Activated CD8-positive, alpha-beta T cell treated with anti-CD3 and anti-CD28 coated beads, Interleukin-2, amount 10 ng/mL, durations not matched to agents 7 days and 5 days (primary cell): ENCODE measurements at regions not wholly inside any gene's neighbourhood (a gene's known extent, or its start where the extent isn't known, plus 50 kb on each side); places are given as distances from the start of the nearest gene placed in this dataset.

Experiments
- ATAC-seq: fragments of 150-1000 bp; cut with Tn5 transposase; one replicate; pipeline ENCODE4 v1.10.0; 2021; ENCODE audit warnings: moderate library complexity
- CTCF ChIA-PET: fragments of 350-600 bp; sonication (Branson Sonifier 250); formaldehyde crosslinking; loops from one replicate; lab custom pipeline; 2021; ENCODE audit warnings: antibody characterized with exemption; lab: Charles Lee
- POLR2A ChIA-PET: fragments of 350-600 bp; sonication (Branson Sonifier 250); formaldehyde crosslinking; loops from one replicate; lab custom pipeline; 2021; ENCODE audit warnings: antibody characterized with exemption; lab: Charles Lee
- DNase-seq: peaks from one replicate; pipeline ENCODE4 v3.0.0-alpha.2; 2020
- H3K27ac Mint-ChIP-seq: one replicate; pipeline ENCODE4 v1.8.0; 2021; ENCODE audit warnings: mild to moderate bottlenecking, mixed read lengths
- H3K27me3 Mint-ChIP-seq: one replicate; pipeline ENCODE4 v1.8.0; 2021; ENCODE audit warnings: low read depth, mixed read lengths
- H3K36me3 Mint-ChIP-seq: one replicate; pipeline ENCODE4 v1.8.0; 2021; ENCODE audit warnings: low read depth, mixed read lengths
- H3K4me1 Mint-ChIP-seq: one replicate; pipeline ENCODE4 v1.8.0; 2021; ENCODE audit warnings: low read depth, mixed read lengths
- H3K4me3 Mint-ChIP-seq: one replicate; pipeline ENCODE4 v1.8.0; 2021; ENCODE audit warnings: mild to moderate bottlenecking, mixed read lengths
- H3K9me3 Mint-ChIP-seq: one replicate; pipeline ENCODE4 v1.8.0; 2022; ENCODE audit warnings: mixed read lengths; ENCODE audit not compliant: insufficient read depth

- Mint-ChIP-seq H3K4me1 (no peaks in the 10 kb centered on the region), H3K27me3 (no peaks in the 10 kb centered on the region), H3K27ac (no peak overlapping the region), H3K9me3 (no peaks in the 10 kb centered on the region), H3K4me3 (no peak overlapping the region), H3K36me3 (no peaks in the 10 kb centered on the region)
- ATAC-seq (no peak), DNase-seq (no peak)
- ChIA-PET CTCF (no interaction called here), POLR2A (no interaction called here)
Measured at GRCh38 chr12:126061777-126062176, 996.5 kb downstream of the AACS start.

DNA sequence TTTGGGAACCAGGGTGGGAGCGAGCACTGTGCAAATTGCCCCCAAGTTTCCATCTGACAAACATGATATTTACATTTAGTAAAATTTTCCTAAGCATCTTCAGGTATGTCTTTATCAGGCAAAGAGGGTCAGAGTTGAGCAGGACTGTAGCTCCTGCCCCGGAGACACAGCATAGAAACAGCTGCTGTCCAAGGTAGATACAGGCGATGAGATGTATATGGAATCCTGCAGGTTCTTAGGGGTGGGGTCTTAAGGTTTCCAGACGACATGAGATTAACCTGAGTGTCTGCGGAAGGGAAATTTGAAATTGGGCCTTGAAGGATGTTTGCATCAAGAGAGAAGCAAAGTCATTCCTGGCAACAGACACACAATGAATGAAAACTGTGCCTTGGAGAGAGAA lies 998.8 kb downstream of the AACS start:
- POLR2A ChIA-PET, result no interaction called here
- Mint-ChIP-seq H3K4me3 (no peak overlapping the region), H3K27ac (no peak overlapping the region), H3K4me1 (no peaks in the 10 kb centered on the region), H3K9me3 (no peaks in the 10 kb centered on the region), H3K36me3 (no peaks in the 10 kb centered on the region), H3K27me3 (no peaks in the 10 kb centered on the region)
- DNase-seq, result no peak
- CTCF ChIA-PET, result no interaction called here
- ATAC-seq, result no peak

GRCh38 chr12:126067626-126068329 lies 1002.5 kb downstream of the AACS start:
- ATAC-seq (no peak), DNase-seq (no peak)
- Mint-ChIP-seq H3K4me1 (no peaks in the 10 kb centered on the region), H3K36me3 (no peaks in the 10 kb centered on the region), H3K27me3 (no peaks in the 10 kb centered on the region), H3K27ac (no peak overlapping the region), H3K4me3 (no peak overlapping the region), H3K9me3 (no peaks in the 10 kb centered on the region)
- POLR2A ChIA-PET, result no interaction called here
- CTCF ChIA-PET, result interaction anchor here (0.8 to 3.0 kb wide), 3 partner anchors 11 to 807 kb away, joined by 3 to 17 read pairs (median 3); no protein-coding TSS in a partner anchor

- Mint-ChIP-seq H3K4me3 (no peak overlapping the region), H3K4me1 (no peaks in the 10 kb centered on the region), H3K27ac (no peak overlapping the region), H3K36me3 (no peaks in the 10 kb centered on the region), H3K9me3 (no peaks in the 10 kb centered on the region), H3K27me3 (no peaks in the 10 kb centered on the region)
- ChIA-PET POLR2A (no interaction called here), CTCF (interaction anchor here (0.6 to 3.0 kb wide), 5 partner anchors 10 to 1298 kb away, joined by 3 to 17 read pairs (median 4); no protein-coding TSS in a partner anchor)
- ATAC-seq (no peak), DNase-seq (peak; percentile 63)
Measured at GRCh38 chr12:126069549-126070165, 1004.4 kb downstream of the AACS start.

DNA sequence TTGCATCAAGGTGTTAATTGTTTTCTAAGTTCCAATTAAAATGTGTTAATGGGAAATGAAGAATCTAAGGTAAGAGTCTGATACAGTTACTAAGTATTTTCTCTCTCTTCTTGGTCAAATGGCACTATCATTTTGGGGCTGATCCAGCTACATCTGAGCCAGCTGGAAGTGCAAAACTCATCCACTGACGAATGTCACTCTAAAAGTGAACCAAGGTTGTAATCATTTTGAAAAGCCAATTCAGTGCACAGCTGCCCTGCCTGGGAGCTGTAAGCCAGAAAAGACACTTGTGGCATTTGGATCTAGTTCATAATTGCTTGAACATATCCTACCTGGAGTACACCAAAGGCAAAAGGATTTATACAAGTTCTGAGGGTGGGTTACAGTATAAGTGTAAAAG lies 1011.3 kb downstream of the AACS start:
- POLR2A ChIA-PET, result no interaction called here
- CTCF ChIA-PET, result no interaction called here
- no peaks in the 10 kb centered on the region for H3K9me3 Mint-ChIP-seq
- H3K27me3 Mint-ChIP-seq, result no peaks in the 10 kb centered on the region
- DNase-seq (no peak), ATAC-seq (no peak)
- H3K4me1 Mint-ChIP-seq, result no peaks in the 10 kb centered on the region
- H3K4me3 Mint-ChIP-seq, result no peak overlapping the region
- no peaks in the 10 kb centered on the region for H3K36me3 Mint-ChIP-seq
- H3K27ac Mint-ChIP-seq, result no peak overlapping the region

DNA sequence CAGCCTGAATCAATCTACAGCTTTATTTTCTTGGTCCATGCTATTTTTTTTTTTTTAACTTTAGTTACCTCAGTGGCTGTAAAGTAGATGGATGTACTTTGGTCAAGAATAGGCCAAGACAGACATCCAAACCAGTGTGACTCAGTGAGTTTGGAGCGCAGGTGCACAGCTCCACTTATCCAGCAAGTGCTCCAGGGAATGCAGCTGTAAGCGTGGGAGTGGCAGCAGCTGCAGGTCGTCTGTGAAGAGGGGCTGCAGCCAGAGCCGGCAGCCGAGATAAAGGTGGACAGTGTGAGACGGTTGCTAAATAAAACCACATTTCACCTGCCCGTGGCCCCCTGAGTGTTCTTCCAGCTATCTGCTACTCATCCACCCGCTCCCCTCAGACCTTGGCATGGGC lies 1018.7 kb downstream of the AACS start:
- POLR2A ChIA-PET, result no interaction called here
- H3K36me3 Mint-ChIP-seq, result no peaks in the 10 kb centered on the region

DNA sequence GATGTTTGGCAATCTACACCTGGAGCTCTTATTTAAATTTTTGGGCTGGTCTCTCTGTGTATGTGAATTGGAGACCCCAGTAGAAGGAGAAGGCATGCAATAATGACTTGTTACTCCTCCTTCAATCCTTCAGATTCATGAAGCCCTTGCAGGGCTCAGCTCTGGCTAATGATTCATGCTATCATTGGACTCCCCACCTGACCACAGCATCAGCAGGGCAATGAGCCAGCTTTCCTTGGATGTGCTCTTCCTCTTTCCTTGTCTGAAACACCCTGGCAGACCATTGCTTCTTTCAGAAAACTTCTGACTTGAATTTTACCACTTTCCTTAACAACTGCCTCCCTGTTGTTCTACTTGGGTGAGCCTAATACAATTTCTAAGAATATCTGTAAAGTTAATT lies 1019.2 kb downstream of the AACS start:
- Mint-ChIP-seq H3K9me3 (no peaks in the 10 kb centered on the region), H3K4me3 (no peak overlapping the region), H3K27ac (no peak overlapping the region), H3K36me3 (no peaks in the 10 kb centered on the region), H3K4me1 (no peaks in the 10 kb centered on the region), H3K27me3 (no peaks in the 10 kb centered on the region)
- POLR2A ChIA-PET, result no interaction called here
- CTCF ChIA-PET, result no interaction called here
- DNase-seq, result no peak
- no peak for ATAC-seq

More for the DNA sequence above, 1018.7 kb downstream of the AACS start:
- no peaks in the 10 kb centered on the region for H3K4me1 Mint-ChIP-seq
- H3K4me3 Mint-ChIP-seq, result no peak overlapping the region
- ATAC-seq (no peak), DNase-seq (no peak)
- H3K27ac Mint-ChIP-seq, result no peak overlapping the region
- H3K27me3 Mint-ChIP-seq, result no peaks in the 10 kb centered on the region
- no peaks in the 10 kb centered on the region for H3K9me3 Mint-ChIP-seq
- CTCF ChIA-PET, result no interaction called here

DNA sequence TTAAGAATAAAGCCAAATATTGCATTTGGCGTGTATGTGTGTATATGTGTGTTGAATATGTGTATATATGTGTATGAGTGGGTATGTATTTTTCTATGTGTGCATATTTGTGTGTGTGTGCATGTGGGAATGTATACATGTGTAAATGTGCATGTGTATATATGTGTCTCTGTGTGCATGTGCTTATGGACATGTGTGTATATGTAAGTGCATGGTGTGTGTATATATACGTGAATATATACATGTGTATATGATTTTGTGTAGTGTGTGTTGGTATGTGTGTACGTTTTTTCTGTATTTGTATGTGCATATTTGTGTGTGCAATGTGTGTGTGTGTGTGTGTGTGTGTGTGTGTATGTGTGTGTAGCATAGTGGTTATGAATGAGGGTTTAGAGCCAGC lies 1021.0 kb downstream of the AACS start:
- no peak overlapping the region for H3K4me3 Mint-ChIP-seq
- ChIA-PET CTCF (no interaction called here), POLR2A (no interaction called here)
- H3K27me3 Mint-ChIP-seq, result no peaks in the 10 kb centered on the region
- H3K4me1 Mint-ChIP-seq, result no peaks in the 10 kb centered on the region
- H3K36me3 Mint-ChIP-seq, result no peaks in the 10 kb centered on the region
- ATAC-seq (no peak), DNase-seq (no peak)
- H3K9me3 Mint-ChIP-seq, result no peaks in the 10 kb centered on the region
- no peak overlapping the region for H3K27ac Mint-ChIP-seq

DNA sequence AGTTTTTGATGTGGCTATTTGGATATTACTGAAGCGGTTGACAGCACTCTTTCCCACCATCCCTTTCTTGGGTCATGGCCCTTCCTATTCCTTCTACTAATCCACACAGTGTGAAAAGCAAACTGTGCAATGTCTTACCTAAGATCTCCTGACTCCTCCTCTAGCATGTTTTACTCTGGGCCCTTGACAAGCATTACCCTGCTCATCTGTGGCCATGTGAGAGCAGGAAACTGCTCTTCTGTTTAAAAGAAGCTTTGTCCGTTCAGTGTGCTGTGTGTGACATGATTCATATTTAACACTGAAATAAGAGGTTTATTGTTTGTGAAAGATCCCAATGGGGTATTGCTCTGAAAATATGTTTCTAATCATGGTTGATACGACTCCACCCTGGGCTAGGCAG lies 1022.5 kb downstream of the AACS start:
- H3K4me1 Mint-ChIP-seq, result no peaks in the 10 kb centered on the region
- ChIA-PET CTCF (no interaction called here), POLR2A (no interaction called here)
- H3K36me3 Mint-ChIP-seq, result no peaks in the 10 kb centered on the region
- H3K27ac Mint-ChIP-seq, result no peak overlapping the region
- H3K27me3 Mint-ChIP-seq, result no peaks in the 10 kb centered on the region
- H3K9me3 Mint-ChIP-seq, result no peaks in the 10 kb centered on the region
- ATAC-seq (no peak), DNase-seq (no peak)
- H3K4me3 Mint-ChIP-seq, result no peak overlapping the region

GRCh38 chr12:126093908-126094307 lies 1028.7 kb downstream of the AACS start:
- CTCF ChIA-PET, result no interaction called here

GRCh38 chr12:126095748-126096510 lies 1030.7 kb downstream of the AACS start:
- Mint-ChIP-seq H3K27me3 (no peaks in the 10 kb centered on the region), H3K9me3 (no peaks in the 10 kb centered on the region), H3K27ac (no peak overlapping the region), H3K36me3 (no peaks in the 10 kb centered on the region), H3K4me3 (no peak overlapping the region), H3K4me1 (no peaks in the 10 kb centered on the region)
- DNase-seq, result no peak
- ChIA-PET CTCF (no interaction called here), POLR2A (no interaction called here)
- no peak for ATAC-seq

More at GRCh38 chr12:126093908-126094307, 1028.7 kb downstream of the AACS start:
- H3K9me3 Mint-ChIP-seq, result no peaks in the 10 kb centered on the region
- H3K27me3 Mint-ChIP-seq, result no peaks in the 10 kb centered on the region
- H3K27ac Mint-ChIP-seq, result no peak overlapping the region
- DNase-seq, result no peak
- H3K4me3 Mint-ChIP-seq, result no peak overlapping the region
- no peaks in the 10 kb centered on the region for H3K36me3 Mint-ChIP-seq
- H3K4me1 Mint-ChIP-seq, result no peaks in the 10 kb centered on the region
- POLR2A ChIA-PET, result no interaction called here
- no peak for ATAC-seq

GRCh38 chr12:126106706-126107105 lies 1041.5 kb downstream of the AACS start:
- H3K9me3 Mint-ChIP-seq, result no peaks in the 10 kb centered on the region
- CTCF ChIA-PET, result no interaction called here
- no peaks in the 10 kb centered on the region for H3K36me3 Mint-ChIP-seq
- no peaks in the 10 kb centered on the region for H3K27me3 Mint-ChIP-seq
- POLR2A ChIA-PET, result no interaction called here
- no peak for ATAC-seq
- DNase-seq, result no peak
- no peak overlapping the region for H3K27ac Mint-ChIP-seq
- H3K4me1 Mint-ChIP-seq, result no peaks in the 10 kb centered on the region
- H3K4me3 Mint-ChIP-seq, result no peak overlapping the region
